Caco-2 (cell line): ENCODE measurements at regions not wholly inside any gene's neighbourhood (a gene's known extent, or its start where the extent isn't known, plus 50 kb on each side); places are given as distances from the start of the nearest gene placed in this dataset.

ENCODE experiments used
- BruUV-seq: library from RNA; stranded (reverse); fragments of 400-500 nt; replicated peaks from 2 replicates; lab custom pipeline; 2021; lab: Mats Ljungman, UMichigan
- CTCF ChIA-PET: fragments of 300-600 bp; sonication (Branson Sonifier 250); formaldehyde crosslinking; loops from one replicate; lab custom pipeline; 2022; ENCODE audit warnings: antibody characterized with exemption; lab: Charles Lee
- POLR2A ChIA-PET: fragments of 300-600 bp; sonication (Branson Sonifier 250); formaldehyde crosslinking; loops from one replicate; lab custom pipeline; 2022; ENCODE audit warnings: antibody characterized with exemption; lab: Charles Lee
- DNase-seq, 2 experiments: peaks; one replicate each; pipeline versions ENCODE4 v3.0.0 to v3.0.0-alpha.2; 2020 to 2022
- H3K27me3 ChIP-seq: replicated peaks from 2 replicates; pipeline ENCODE4 v1.6.0; 2011; ENCODE audit warnings: low read length; ENCODE audit not compliant: control insufficient read depth, insufficient read depth
- H3K36me3 ChIP-seq: 2 replicates; pipeline ENCODE4 v1.5.1; 2011; ENCODE audit warnings: low read length; ENCODE audit not compliant: control insufficient read depth, insufficient read depth
- H3K4me1 ChIP-seq: fragments of 250-450 bp; sonication (Bioruptor Pico); 2 replicates; pipeline ENCODE4 v1.5.1; 2020; ENCODE audit warnings: mild to moderate bottlenecking
- H3K4me3 ChIP-seq: 2 replicates; pipeline ENCODE4 v1.5.1; 2011; ENCODE audit warnings: low read depth, mild to moderate bottlenecking, control low read depth, low read length
- H3K9me3 ChIP-seq: fragments of 250-450 bp; sonication (Bioruptor Pico); 2 replicates; pipeline ENCODE4 v1.5.1; 2020; ENCODE audit warnings: mild to moderate bottlenecking, moderate library complexity
- H3K27ac Mint-ChIP-seq: one replicate; pipeline ENCODE4 v1.8.0; 2022; ENCODE audit warnings: mixed read lengths; ENCODE audit not compliant: unreplicated experiment
- H3K27me3 Mint-ChIP-seq: one replicate; pipeline ENCODE4 v1.8.0; 2022; ENCODE audit warnings: mixed read lengths; ENCODE audit not compliant: insufficient read depth, unreplicated experiment
- H3K36me3 Mint-ChIP-seq: one replicate; pipeline ENCODE4 v1.8.0; 2022; ENCODE audit warnings: mild to moderate bottlenecking, mixed read lengths; ENCODE audit not compliant: insufficient read depth, unreplicated experiment
- H3K4me1 Mint-ChIP-seq: one replicate; pipeline ENCODE4 v1.8.0; 2022; ENCODE audit warnings: low read depth, mixed read lengths; ENCODE audit not compliant: unreplicated experiment
- H3K4me3 Mint-ChIP-seq: one replicate; pipeline ENCODE4 v1.8.0; 2022; ENCODE audit warnings: mild to moderate bottlenecking, moderate library complexity, mixed read lengths; ENCODE audit not compliant: unreplicated experiment
- H3K9me3 Mint-ChIP-seq: one replicate; pipeline ENCODE4 v1.8.0; 2022; ENCODE audit warnings: mixed read lengths; ENCODE audit not compliant: unreplicated experiment
- intact Hi-C: fragments of 100-400 bp; cut with micrococcal nuclease; formaldehyde crosslinking; loops from one replicate; pipeline ENCODE4 v1.10.0; 2022; ENCODE audit not compliant: unreplicated experiment
- TF ChIP-seq, protein P1 (sequence below), 2 experiments: fragments of 200-600 bp in 1 of 2; IDR thresholded peaks; 1 replicate in 1 of 2; 2 replicates in 1 of 2; pipeline versions ENCODE4 v1.5.1 to v1.8.0; 2011 to 2022; ENCODE audit warnings: antibody characterized with exemption in 1 of 2, control low read depth in 1 of 2, inconsistent platforms in 1 of 2, low read depth in 1 of 2, low read length in 1 of 2, mild to moderate bottlenecking in 1 of 2, moderate library complexity in 1 of 2; ENCODE audit not compliant: insufficient read depth in 1 of 2, severe bottlenecking in 1 of 2, unreplicated experiment in 1 of 2

DNA sequence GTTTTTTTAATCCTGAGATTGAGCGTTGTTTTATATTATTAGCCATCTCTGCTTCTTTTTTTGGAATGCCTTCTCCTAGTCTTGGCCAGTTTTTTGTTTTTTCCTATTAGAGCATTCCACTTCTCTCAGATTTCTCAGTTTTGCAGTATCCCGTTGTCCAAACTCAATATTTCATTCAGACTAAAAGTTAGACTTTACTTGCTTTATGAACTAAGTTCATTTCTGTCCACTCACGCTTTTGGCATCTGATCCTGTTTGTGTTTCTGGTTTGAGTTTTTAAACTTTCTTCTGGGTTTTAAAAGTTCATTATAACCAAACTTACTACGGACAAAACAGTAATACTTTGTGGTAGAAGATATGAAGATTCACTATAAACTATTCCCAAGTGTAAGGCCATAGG is 288.3 kb upstream of the MPDZ start:
- POLR2A ChIA-PET = no interaction called here
- BruUV-seq = no TSS peak
- intact Hi-C loops = no loop called here
- peaks cover 7% of the 10 kb centered on the region for H3K27me3 Mint-ChIP-seq
- CTCF ChIA-PET = no interaction called here
- H3K9me3 Mint-ChIP-seq = no peaks in the 10 kb centered on the region
- Histone ChIP-seq H3K27me3 (no peaks in the 10 kb centered on the region), H3K9me3 (no peaks in the 10 kb centered on the region), H3K4me1 (no peaks in the 10 kb centered on the region), H3K36me3 (no peaks in the 10 kb centered on the region), H3K4me3 (no peak overlapping the region)
- H3K4me3 Mint-ChIP-seq = no peak overlapping the region
- no peaks in the 10 kb centered on the region for H3K4me1 Mint-ChIP-seq
- no peak overlapping the region for H3K27ac Mint-ChIP-seq
- TF ChIP-seq, protein P1, sequence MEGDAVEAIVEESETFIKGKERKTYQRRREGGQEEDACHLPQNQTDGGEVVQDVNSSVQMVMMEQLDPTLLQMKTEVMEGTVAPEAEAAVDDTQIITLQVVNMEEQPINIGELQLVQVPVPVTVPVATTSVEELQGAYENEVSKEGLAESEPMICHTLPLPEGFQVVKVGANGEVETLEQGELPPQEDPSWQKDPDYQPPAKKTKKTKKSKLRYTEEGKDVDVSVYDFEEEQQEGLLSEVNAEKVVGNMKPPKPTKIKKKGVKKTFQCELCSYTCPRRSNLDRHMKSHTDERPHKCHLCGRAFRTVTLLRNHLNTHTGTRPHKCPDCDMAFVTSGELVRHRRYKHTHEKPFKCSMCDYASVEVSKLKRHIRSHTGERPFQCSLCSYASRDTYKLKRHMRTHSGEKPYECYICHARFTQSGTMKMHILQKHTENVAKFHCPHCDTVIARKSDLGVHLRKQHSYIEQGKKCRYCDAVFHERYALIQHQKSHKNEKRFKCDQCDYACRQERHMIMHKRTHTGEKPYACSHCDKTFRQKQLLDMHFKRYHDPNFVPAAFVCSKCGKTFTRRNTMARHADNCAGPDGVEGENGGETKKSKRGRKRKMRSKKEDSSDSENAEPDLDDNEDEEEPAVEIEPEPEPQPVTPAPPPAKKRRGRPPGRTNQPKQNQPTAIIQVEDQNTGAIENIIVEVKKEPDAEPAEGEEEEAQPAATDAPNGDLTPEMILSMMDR (IDR thresholded peaks at IDR 0.05; ENCODE audit: insufficient read depth in 1 of 2, low read depth in 1 of 2, low read length in 1 of 2, severe bottlenecking in 1 of 2, unreplicated experiment in 1 of 2) = no peak
- DNase-seq = no peak
- no peaks in the 10 kb centered on the region for H3K36me3 Mint-ChIP-seq

DNA sequence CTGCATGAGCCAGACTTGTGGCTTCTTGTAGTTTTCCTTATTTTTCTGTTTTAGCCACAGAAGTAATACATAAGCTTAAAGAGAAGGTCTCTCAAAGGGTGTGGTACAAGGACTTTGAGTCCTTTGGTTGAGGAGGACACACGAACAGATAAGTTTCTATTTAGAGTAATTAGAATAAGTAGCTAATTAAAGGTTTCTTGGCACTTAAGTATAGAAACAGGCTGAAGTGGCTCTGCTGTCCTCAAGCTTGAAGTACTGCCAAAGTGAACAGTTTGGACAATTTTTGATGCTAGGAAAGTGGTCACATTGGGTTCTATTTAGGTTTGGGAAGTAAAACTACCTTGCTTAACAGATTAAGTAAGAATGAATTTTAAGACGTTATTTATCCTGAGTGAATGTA is 278.3 kb upstream of the MPDZ start:
- no peaks in the 10 kb centered on the region for H3K4me1 ChIP-seq
- H3K27me3 ChIP-seq = no peaks in the 10 kb centered on the region
- DNase-seq = no peak
- no peaks in the 10 kb centered on the region for H3K4me1 Mint-ChIP-seq
- no peaks in the 10 kb centered on the region for H3K27me3 Mint-ChIP-seq
- intact Hi-C loops = no loop called here
- H3K4me3 Mint-ChIP-seq = no peak overlapping the region
- no peak overlapping the region for H3K27ac Mint-ChIP-seq
- ChIA-PET POLR2A (no interaction called here), CTCF (no interaction called here)
- H3K4me3 ChIP-seq = no peak overlapping the region
- no peaks in the 10 kb centered on the region for H3K36me3 Mint-ChIP-seq
- no peaks in the 10 kb centered on the region for H3K36me3 ChIP-seq
- H3K9me3 ChIP-seq = no peaks in the 10 kb centered on the region
- TF ChIP-seq, protein P1 (IDR thresholded peaks at IDR 0.05; ENCODE audit: insufficient read depth in 1 of 2, low read depth in 1 of 2, low read length in 1 of 2, severe bottlenecking in 1 of 2, unreplicated experiment in 1 of 2) = no peak
- no peaks in the 10 kb centered on the region for H3K9me3 Mint-ChIP-seq
- BruUV-seq = no TSS peak

DNA sequence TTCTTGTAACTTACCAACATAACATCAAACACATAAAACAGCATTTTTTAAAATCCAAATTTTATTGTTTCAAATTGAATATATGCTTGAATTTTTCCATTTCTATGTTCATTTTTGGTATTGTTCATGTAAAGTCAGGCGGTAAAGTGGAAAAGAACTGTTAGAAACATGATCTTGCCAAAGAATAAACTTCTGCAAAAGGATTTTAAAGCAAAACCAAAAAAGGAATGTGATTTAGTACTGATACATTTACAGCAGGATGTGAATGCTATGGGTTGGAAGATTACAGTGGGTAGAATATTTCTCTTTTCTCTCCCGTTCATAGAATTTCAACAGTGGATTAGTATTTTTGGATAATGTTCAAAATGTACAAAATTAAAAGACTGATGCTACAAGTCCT is 277.2 kb upstream of the MPDZ start:
- ChIA-PET POLR2A (no interaction called here), CTCF (no interaction called here)
- TF ChIP-seq, protein P1 (IDR thresholded peaks at IDR 0.05; ENCODE audit: insufficient read depth in 1 of 2, low read depth in 1 of 2, low read length in 1 of 2, severe bottlenecking in 1 of 2, unreplicated experiment in 1 of 2) = no peak
- Histone ChIP-seq H3K4me3 (no peak overlapping the region), H3K36me3 (no peaks in the 10 kb centered on the region), H3K9me3 (no peaks in the 10 kb centered on the region), H3K27me3 (no peaks in the 10 kb centered on the region), H3K4me1 (no peaks in the 10 kb centered on the region)
- no peaks in the 10 kb centered on the region for H3K9me3 Mint-ChIP-seq
- no peaks in the 10 kb centered on the region for H3K4me1 Mint-ChIP-seq
- DNase-seq = no peak
- no peak overlapping the region for H3K27ac Mint-ChIP-seq
- no peaks in the 10 kb centered on the region for H3K36me3 Mint-ChIP-seq
- no TSS peak for BruUV-seq
- H3K27me3 Mint-ChIP-seq = no peaks in the 10 kb centered on the region
- intact Hi-C loops = no loop called here
- H3K4me3 Mint-ChIP-seq = no peak overlapping the region
